ENCODE measurements at regions not wholly inside any gene's neighbourhood (a gene's known extent, or its start where the extent isn't known, plus 50 kb on each side); places are given as distances from the start of the nearest gene placed in this dataset.
A peak's percentile ranks its signal among the peaks of the same experiment; 100 is the strongest.

- POLR2A ChIA-PET, result no interaction called here
- Mint-ChIP-seq H3K27ac (ENCODE audit: low read depth, unreplicated experiment) (no peak overlapping the region), H3K27me3 (ENCODE audit: insufficient read depth, unreplicated experiment) (no peaks in the 10 kb centered on the region), H3K4me1 (ENCODE audit: insufficient read depth, unreplicated experiment) (no peaks in the 10 kb centered on the region), H3K9me3 (ENCODE audit: unreplicated experiment) (no peaks in the 10 kb centered on the region), H3K36me3 (ENCODE audit: insufficient read depth, unreplicated experiment) (no peaks in the 10 kb centered on the region), H3K4me3 (ENCODE audit: unreplicated experiment) (no peak overlapping the region)
- CTCF ChIA-PET, result interaction anchor here (0.6 to 2.5 kb wide), 4 partner anchors 9 to 95 kb away, joined by 3 to 6 read pairs (median 4); no protein-coding TSS in a partner anchor
- TF ChIP-seq CTCF (IDR thresholded peaks at IDR 0.05; ENCODE audit: unreplicated experiment), result no peak
- DNase-seq (ENCODE audit: unreplicated experiment), result no peak
- BruUV-seq (replicated peaks), result no TSS peak
- intact Hi-C loops (cut with micrococcal nuclease), result no loop called here
Observed at GRCh38 chr12:27905285-27906126, 67.0 kb downstream of the PTHLH start.

GRCh38 chr12:27902651-27903050, 69.9 kb downstream of the PTHLH start:
- ChIA-PET CTCF (no interaction called here), POLR2A (interaction anchor here (0.7 kb wide), 1 partner anchor 198 kb away, joined by 3 read pairs; no protein-coding TSS in a partner anchor)
- H3K4me3 Mint-ChIP-seq (ENCODE audit: unreplicated experiment), result no peak overlapping the region
- no peaks in the 10 kb centered on the region for H3K27me3 Mint-ChIP-seq (ENCODE audit: insufficient read depth, unreplicated experiment)
- BruUV-seq (replicated peaks), result no TSS peak
- peaks cover 13% of the 10 kb centered on the region for H3K4me1 Mint-ChIP-seq (ENCODE audit: insufficient read depth, unreplicated experiment)
- H3K36me3 Mint-ChIP-seq (ENCODE audit: insufficient read depth, unreplicated experiment), result peaks cover 7% of the 10 kb centered on the region
- intact Hi-C loops (cut with micrococcal nuclease), result no loop called here
- no peak for DNase-seq (ENCODE audit: unreplicated experiment)
- no peak overlapping the region for H3K27ac Mint-ChIP-seq (ENCODE audit: low read depth, unreplicated experiment)
- TF ChIP-seq CTCF (IDR thresholded peaks at IDR 0.05; ENCODE audit: unreplicated experiment), result no peak
- H3K9me3 Mint-ChIP-seq (ENCODE audit: unreplicated experiment), result no peaks in the 10 kb centered on the region

GRCh38 chr12:27901959-27902358, 70.6 kb downstream of the PTHLH start:
- H3K27ac Mint-ChIP-seq (ENCODE audit: low read depth, unreplicated experiment), result no peak overlapping the region
- CTCF ChIA-PET, result no interaction called here
- H3K4me3 Mint-ChIP-seq (ENCODE audit: unreplicated experiment), result no peak overlapping the region

More at GRCh38 chr12:27901959-27902358, 70.6 kb downstream of the PTHLH start:
- no peak for TF ChIP-seq CTCF (IDR thresholded peaks at IDR 0.05; ENCODE audit: unreplicated experiment)
- POLR2A ChIA-PET, result interaction anchor here (0.7 kb wide), 1 partner anchor 198 kb away, joined by 3 read pairs; no protein-coding TSS in a partner anchor
- intact Hi-C loops (cut with micrococcal nuclease), result no loop called here
- H3K27me3 Mint-ChIP-seq (ENCODE audit: insufficient read depth, unreplicated experiment), result no peaks in the 10 kb centered on the region
- H3K4me1 Mint-ChIP-seq (ENCODE audit: insufficient read depth, unreplicated experiment), result peaks cover 13% of the 10 kb centered on the region
- H3K36me3 Mint-ChIP-seq (ENCODE audit: insufficient read depth, unreplicated experiment), result peaks cover 7% of the 10 kb centered on the region
- no TSS peak for BruUV-seq (replicated peaks)
- H3K9me3 Mint-ChIP-seq (ENCODE audit: unreplicated experiment), result no peaks in the 10 kb centered on the region
- peak; percentile 3 for DNase-seq (ENCODE audit: unreplicated experiment)
